Neural crest cell (in vitro differentiated cells): ENCODE measurements at regions not wholly inside any gene's neighbourhood (a gene's known extent, or its start where the extent isn't known, plus 50 kb on each side); places are given as distances from the start of the nearest gene placed in this dataset.
"Not testable (repeated sequence)": the region's sequence is repeated elsewhere in the genome, so short reads cannot be mapped to it uniquely, and the experiment has no call there.

Source experiments
- DNase-seq: peaks from one replicate; pipeline ENCODE4 v3.0.0; 2021; ENCODE audit warnings: low read depth, mixed read lengths, low spot score
- H3K27ac Mint-ChIP-seq: one replicate; pipeline ENCODE4 v1.8.0; 2021; ENCODE audit warnings: mild to moderate bottlenecking, mixed read lengths; ENCODE audit not compliant: unreplicated experiment
- H3K27me3 Mint-ChIP-seq: 2 replicates; pipeline ENCODE4 v1.8.0; 2021; ENCODE audit warnings: low read depth, mild to moderate bottlenecking, mixed read lengths
- H3K36me3 Mint-ChIP-seq: 2 replicates; pipeline ENCODE4 v1.8.0; 2021; ENCODE audit warnings: low read depth, mild to moderate bottlenecking, mixed read lengths
- H3K4me1 Mint-ChIP-seq: 2 replicates; pipeline ENCODE4 v1.8.0; 2021; ENCODE audit warnings: mixed read lengths
- H3K4me3 Mint-ChIP-seq: one replicate; pipeline ENCODE4 v1.8.0; 2021; ENCODE audit warnings: mild to moderate bottlenecking, mixed read lengths
- H3K9me3 Mint-ChIP-seq: 2 replicates; pipeline ENCODE4 v1.8.0; 2021; ENCODE audit warnings: mixed read lengths
- TF ChIP-seq, protein P1 (sequence below): fragments of 200-600 bp; sonication (generic); conservative IDR thresholded peaks from 2 replicates; pipeline ENCODE4 v1.5.0; 2021; ENCODE audit warnings: antibody characterized with exemption, mild to moderate bottlenecking

DNA sequence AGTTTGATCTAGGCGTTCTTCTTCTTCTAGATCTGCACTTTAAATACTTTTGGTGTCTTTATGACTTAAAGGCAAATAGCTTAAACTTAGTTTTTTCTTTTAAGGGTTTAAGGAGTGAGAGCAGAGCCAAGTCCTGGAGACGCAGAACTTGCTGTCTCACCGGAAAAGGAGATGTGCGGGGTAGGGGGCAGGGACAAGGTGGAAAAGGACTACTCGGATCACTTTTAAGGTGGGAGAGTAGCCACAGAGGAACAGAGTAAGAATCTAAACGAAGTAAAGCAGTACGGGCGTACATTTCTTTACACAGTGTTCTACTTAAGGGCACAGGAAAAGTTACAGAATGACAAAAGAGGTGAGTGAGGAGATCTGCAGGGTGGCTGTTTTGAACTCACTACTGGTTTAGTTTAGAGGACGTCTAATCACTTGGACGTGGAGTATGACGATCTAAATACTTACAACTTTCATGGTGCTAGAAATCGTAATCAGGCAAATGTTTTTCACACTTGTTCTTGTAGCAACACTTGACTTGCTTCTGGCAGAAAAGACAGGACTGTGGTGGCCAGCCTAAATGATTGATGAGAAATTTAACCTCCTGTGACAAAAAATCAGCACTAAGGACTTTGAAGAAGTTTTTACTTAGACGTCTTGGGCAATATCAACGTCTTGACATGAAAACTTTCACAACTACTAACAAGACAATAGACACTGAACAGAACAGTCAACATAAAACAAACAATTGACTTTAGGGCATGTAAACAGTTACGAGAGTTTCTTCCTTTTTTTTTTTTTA, 127.0 kb downstream of the ART5 start:
- H3K9me3 Mint-ChIP-seq, H3K4me3 Mint-ChIP-seq, DNase-seq, H3K36me3 Mint-ChIP-seq, H3K27ac Mint-ChIP-seq: not testable (repeated sequence)
- peaks cover 11% of the 10 kb centered on the region for H3K27me3 Mint-ChIP-seq
- H3K4me1 Mint-ChIP-seq: peaks cover 15% of the 10 kb centered on the region

DNA sequence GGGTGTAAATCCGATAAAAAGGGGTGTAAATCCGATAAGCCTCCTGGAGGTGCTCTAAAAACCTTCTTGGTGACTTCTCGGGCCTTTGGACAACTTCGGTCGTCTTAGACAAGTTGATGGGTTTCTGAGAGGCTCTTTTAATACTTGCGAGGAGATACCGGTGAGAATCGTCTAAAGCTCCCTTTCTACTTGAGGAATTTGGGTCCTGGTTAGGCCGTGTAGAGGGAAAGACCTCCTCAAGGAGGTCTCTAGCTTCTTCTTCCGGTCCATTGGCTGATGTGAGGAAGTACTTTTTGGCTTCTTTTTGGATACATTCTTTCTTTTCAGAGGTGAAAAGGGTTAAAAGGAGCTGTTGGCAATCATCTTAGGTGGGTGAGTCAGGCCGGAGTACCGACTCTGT, 128.5 kb downstream of the ART5 start:
- not testable (repeated sequence) for DNase-seq, H3K36me3 Mint-ChIP-seq, H3K9me3 Mint-ChIP-seq, H3K27ac Mint-ChIP-seq, H3K4me3 Mint-ChIP-seq
- Mint-ChIP-seq H3K27me3 (peaks cover 13% of the 10 kb centered on the region), H3K4me1 (peaks cover 15% of the 10 kb centered on the region)

DNA sequence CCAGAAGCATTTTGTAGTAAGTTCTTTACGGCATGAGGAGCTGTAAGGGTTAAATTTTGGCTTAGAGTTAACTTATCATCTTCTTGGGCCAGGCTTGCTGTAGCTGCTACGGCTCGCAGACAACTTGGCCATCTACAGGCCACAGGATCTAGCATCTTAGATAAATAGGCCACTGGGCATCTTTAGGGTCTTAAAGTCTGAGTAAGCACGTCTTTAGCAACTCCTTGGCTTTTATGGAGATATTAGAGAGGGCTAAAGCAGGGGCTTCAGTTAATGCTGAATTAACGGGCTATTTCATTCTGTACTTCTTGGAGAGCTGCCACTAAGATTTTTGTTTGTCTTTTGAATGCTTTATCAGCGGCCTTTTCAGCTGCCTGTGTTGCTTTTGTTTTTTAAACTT, 129.0 kb downstream of the ART5 start:
- Mint-ChIP-seq H3K27me3 (peaks cover 13% of the 10 kb centered on the region), H3K27ac (peak overlapping the region; percentile 28), H3K4me1 (peaks cover 15% of the 10 kb centered on the region)
- not testable (repeated sequence) for H3K9me3 Mint-ChIP-seq, H3K4me3 Mint-ChIP-seq, H3K36me3 Mint-ChIP-seq, DNase-seq

DNA sequence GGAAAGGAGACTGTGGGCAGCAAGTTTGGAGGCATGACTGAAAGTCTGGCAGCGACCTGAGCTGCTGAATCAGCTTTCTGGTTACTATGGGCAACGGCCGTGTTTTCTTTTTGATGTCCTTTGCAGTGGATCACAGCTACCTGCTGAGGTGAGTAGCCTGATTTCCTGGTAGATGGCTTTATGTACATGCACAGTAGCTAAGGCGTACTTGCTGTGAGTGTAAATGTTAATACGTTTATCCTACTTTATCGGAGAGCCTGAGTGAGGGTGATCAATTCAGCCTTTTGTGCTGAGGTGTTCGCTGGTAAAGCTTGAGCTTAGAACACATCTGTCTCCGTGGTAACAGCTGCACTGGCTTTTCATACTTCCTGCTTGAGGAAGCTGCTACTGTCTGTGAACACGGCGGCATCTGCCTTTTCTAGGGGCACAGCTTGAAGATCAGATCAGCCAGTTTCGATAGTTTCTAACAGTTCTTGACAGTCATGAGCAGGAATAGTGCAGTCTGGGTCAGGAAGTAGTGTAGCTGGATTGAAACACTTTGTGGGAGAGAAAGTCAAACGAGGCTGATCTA, 129.6 kb downstream of the ART5 start:
- H3K4me1 Mint-ChIP-seq: peaks cover 15% of the 10 kb centered on the region
- peaks cover 13% of the 10 kb centered on the region for H3K27me3 Mint-ChIP-seq
- not testable (repeated sequence) for H3K9me3 Mint-ChIP-seq, H3K36me3 Mint-ChIP-seq, DNase-seq, H3K4me3 Mint-ChIP-seq
- H3K27ac Mint-ChIP-seq: peak overlapping the region; percentile 28

DNA sequence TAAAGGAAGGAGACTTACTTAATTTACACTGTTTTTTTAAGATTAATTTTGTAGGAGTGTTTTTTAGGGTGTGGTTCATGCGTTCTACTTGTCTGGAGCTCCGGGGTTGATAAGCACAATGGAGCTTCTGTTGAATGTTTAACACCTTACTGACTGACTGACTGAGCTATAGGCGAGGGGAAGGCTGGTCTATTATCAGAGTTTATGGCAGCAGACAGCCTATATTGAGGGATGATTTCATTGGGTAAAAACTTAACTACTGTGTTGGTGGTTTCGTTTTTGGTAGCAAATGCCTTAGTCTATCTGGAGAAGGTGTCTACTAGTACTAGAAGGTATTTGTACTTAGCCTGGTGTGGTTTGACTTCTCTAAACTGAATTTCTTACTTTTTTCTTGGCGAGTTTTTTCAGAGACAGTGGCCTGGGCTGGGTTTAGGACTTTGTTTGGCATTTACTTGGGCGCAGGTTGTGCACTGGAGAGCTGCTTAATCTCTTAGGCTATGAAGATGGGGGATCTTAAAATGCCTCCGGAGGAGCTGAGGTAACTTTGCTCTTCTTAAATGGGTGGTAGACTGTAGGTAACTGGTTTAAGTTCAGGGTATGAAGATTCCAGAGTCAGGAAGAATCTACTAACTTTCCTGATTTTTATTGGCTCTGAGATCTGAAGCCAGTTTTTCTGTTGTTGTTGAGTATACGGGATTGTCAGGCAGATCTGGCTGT, 130.2 kb downstream of the ART5 start:
- peaks cover 15% of the 10 kb centered on the region for H3K4me1 Mint-ChIP-seq
- H3K27ac Mint-ChIP-seq, H3K36me3 Mint-ChIP-seq, H3K4me3 Mint-ChIP-seq, DNase-seq, H3K9me3 Mint-ChIP-seq: not testable (repeated sequence)
- H3K27me3 Mint-ChIP-seq: peaks cover 13% of the 10 kb centered on the region

DNA sequence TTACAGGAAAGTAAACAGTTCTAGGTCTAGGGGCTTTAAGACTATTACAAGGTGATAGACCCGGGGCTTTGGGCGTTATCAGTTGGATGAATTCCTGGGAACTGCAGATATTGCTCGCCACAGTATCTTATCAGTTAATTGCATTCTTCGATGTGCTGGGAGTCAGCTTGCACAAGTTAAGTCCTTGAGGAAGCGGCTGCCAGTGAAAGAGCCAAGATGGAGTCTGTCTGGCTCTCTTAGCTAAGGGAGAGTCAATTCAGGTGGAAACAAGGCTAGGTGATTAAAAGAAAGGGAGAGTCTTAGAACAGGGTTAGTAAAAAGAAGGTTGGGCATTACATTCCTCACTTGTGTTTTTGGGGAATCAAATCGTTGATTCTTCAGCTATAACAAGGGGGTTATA, 130.6 kb upstream of the ZNF195 start:
- H3K27ac Mint-ChIP-seq, H3K4me3 Mint-ChIP-seq, H3K36me3 Mint-ChIP-seq, DNase-seq, H3K9me3 Mint-ChIP-seq: not testable (repeated sequence)
- Mint-ChIP-seq H3K27me3 (peaks cover 11% of the 10 kb centered on the region), H3K4me1 (peaks cover 15% of the 10 kb centered on the region)

DNA sequence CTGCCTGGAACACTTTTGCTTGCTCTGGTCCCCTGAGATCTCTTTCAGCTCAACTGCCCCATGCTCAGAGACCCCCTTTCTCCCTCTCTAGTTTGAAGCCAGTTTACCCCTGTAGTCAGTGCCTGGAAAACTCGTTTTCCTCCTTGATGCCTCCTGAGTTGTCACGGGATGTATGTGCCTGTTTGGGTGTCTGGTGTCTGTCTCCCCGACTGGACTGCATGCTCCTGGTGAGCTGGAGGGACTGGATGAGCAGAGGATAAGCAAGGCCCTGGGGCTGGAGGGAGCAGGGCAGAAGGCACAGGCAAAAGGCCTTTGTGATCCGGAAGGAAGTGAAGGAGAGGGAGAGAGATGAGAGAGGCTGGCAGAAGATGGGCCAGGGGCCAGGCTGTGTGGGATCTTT, 120.3 kb upstream of the ZNF195 start:
- H3K4me1 Mint-ChIP-seq, DNase-seq, H3K9me3 Mint-ChIP-seq, H3K36me3 Mint-ChIP-seq, H3K4me3 Mint-ChIP-seq: not testable (repeated sequence)
- Mint-ChIP-seq H3K27ac (peak overlapping the region; percentile 28), H3K27me3 (peaks cover 16% of the 10 kb centered on the region)

DNA sequence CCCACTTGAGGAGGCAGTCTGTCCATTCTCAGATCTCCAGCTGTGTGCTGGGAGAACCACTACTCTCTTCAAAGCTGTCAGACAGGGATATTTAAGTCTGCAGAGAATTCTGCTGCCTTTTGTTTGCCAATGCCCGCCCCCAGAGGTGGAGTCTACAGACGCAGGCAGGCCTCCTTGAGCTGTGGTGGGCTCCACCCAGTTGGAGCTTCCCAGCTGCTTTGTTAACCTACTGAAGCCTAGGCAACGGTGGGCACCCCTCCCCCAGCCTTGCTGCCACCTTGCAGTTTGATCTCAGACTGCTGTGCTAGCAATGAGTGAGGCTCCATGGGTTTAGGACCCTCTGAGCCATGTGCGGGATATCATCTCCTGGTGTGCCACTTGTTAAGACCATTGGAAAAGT, 119.4 kb upstream of the ZNF195 start:
- H3K9me3 Mint-ChIP-seq, DNase-seq: not testable (repeated sequence)

DNA sequence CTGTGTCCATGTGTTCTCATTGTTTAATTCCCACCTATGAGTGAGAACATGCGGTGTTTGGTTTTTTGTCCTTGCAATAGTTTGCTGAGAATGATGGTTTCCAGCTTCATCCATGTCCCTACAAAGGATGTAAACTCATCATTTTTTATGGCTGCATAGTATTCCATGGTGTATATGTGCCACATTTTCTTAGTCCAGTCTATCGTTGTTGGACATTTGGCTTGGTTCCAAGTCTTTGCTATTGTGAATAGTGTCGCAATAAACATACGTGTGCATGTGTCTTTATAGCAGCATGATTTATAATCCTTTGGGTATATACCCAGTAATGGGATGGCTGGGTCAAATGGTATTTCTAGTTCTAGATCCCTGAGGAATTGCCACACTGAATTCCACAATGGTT, 114.2 kb upstream of the ZNF195 start:
- not testable (repeated sequence) for H3K4me3 Mint-ChIP-seq, H3K27ac Mint-ChIP-seq, H3K36me3 Mint-ChIP-seq, DNase-seq, H3K9me3 Mint-ChIP-seq, H3K4me1 Mint-ChIP-seq
- H3K27me3 Mint-ChIP-seq: peaks cover 20% of the 10 kb centered on the region

More for the DNA sequence above, 119.4 kb upstream of the ZNF195 start:
- H3K4me1 Mint-ChIP-seq, H3K36me3 Mint-ChIP-seq, H3K27ac Mint-ChIP-seq, H3K4me3 Mint-ChIP-seq: not testable (repeated sequence)
- H3K27me3 Mint-ChIP-seq: peaks cover 16% of the 10 kb centered on the region

DNA sequence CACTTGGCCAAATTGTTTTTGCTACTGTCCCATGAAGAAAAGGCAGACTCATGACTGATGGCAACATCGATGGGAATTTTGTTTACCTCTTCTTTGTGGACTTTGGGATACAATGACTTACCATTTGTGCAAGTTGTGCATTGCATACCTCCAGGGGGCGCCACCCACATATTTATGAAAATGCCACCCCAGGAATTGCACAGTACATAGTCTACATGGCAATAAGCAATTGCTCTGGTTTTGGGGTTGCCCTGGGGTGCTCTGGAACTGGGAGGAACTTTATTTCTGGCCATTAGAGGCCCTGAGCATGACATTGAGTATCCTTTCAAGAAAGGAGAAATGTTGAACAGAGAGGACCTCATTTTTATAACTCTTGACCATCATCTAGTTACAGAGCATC, 109.1 kb upstream of the ZNF195 start:
- H3K9me3 Mint-ChIP-seq, H3K4me3 Mint-ChIP-seq, H3K27ac Mint-ChIP-seq, H3K4me1 Mint-ChIP-seq, DNase-seq, H3K36me3 Mint-ChIP-seq: not testable (repeated sequence)
- H3K27me3 Mint-ChIP-seq: peaks cover 22% of the 10 kb centered on the region
- TF ChIP-seq, protein P1, sequence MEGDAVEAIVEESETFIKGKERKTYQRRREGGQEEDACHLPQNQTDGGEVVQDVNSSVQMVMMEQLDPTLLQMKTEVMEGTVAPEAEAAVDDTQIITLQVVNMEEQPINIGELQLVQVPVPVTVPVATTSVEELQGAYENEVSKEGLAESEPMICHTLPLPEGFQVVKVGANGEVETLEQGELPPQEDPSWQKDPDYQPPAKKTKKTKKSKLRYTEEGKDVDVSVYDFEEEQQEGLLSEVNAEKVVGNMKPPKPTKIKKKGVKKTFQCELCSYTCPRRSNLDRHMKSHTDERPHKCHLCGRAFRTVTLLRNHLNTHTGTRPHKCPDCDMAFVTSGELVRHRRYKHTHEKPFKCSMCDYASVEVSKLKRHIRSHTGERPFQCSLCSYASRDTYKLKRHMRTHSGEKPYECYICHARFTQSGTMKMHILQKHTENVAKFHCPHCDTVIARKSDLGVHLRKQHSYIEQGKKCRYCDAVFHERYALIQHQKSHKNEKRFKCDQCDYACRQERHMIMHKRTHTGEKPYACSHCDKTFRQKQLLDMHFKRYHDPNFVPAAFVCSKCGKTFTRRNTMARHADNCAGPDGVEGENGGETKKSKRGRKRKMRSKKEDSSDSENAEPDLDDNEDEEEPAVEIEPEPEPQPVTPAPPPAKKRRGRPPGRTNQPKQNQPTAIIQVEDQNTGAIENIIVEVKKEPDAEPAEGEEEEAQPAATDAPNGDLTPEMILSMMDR: peak; percentile 36

DNA sequence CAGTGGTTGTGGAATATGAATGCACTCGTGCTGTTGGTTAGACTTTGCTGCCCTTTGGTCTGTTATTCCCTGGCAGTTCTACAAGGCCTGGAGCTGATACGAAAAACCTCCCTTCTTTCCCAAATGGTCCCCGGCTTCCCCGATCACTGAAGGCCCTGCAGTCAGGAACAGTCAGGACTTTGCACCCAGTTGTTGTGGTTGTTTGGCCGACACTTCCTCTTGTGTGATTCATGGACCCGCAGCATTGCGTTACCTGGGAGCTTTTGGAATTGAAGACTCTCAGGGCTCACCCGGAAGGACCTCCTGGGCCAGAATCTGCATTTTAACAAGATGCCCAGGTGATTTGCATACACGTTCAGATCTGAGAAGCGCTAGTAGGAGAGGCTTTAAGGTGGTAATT, 106.8 kb upstream of the ZNF195 start:
- not testable (repeated sequence) for H3K9me3 Mint-ChIP-seq, H3K27ac Mint-ChIP-seq

DNA sequence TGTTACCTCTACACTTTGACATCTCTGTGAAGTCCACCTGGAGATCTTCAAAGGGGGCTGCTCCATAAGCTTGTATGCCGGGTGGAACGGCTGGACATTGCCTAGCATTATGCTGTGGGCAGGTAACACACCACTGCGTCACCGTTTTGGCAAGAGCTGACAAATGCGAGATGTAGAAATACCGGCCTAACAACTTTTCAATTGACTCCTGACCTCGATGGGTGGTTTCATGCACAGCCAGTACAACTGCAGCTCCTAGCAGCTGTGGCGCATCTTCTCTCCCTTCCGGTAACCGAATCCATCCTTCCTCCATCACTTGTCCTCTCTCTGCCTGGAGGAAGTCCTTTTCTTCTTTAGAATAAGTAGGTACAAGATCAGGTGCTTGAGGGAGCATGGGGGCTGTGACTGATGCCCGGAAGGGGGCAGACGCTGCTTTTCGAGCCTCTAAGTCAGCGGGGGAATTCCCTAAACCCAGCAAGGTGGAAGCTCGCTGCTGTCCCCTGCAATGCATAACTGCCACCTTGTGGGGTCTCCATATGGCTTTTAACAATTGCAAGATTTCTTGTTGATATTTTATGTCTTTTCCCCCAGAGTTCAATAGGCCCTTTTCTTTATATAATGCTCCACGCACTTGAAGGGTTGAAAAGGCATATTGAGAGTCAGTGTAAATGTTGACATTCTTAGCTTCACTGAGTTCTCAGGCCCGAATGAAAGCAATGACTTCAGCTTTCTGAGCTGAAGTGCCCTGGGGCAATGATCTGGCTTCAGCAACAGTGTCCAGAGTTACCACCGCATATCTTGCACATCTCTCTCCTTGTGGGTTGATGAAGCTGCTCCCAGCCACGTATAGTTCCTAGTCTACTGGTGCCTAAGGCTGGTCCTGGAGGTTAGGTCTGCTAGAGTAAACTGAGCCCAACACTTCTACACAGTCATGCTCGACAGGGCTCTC, 98.3 kb upstream of the ZNF195 start:
- not testable (repeated sequence) for H3K9me3 Mint-ChIP-seq, H3K4me3 Mint-ChIP-seq, H3K4me1 Mint-ChIP-seq, H3K36me3 Mint-ChIP-seq
- DNase-seq: peak; percentile 6
- Mint-ChIP-seq H3K27me3 (peaks cover 34% of the 10 kb centered on the region), H3K27ac (peak overlapping the region; percentile 20)

More for the DNA sequence above, 106.8 kb upstream of the ZNF195 start:
- not testable (repeated sequence) for H3K36me3 Mint-ChIP-seq, DNase-seq, H3K4me1 Mint-ChIP-seq, H3K4me3 Mint-ChIP-seq
- H3K27me3 Mint-ChIP-seq: peaks cover 27% of the 10 kb centered on the region
